HepG2 (cell line): ENCODE measurements at regions not wholly inside any gene's neighbourhood (a gene's known extent, or its start where the extent isn't known, plus 50 kb on each side); places are given as distances from the start of the nearest gene placed in this dataset.

ENCODE experiments used
- ATM ChIP-seq: fragments of 450-650 bp; IDR thresholded peaks from 2 replicates; pipeline ENCODE4 v1.7.1; 2017; ENCODE audit warnings: mild to moderate bottlenecking, borderline replicate concordance
- CBX2 ChIP-seq, 2 experiments: fragments of 200-600 bp in 1 of 2; sonication (generic); formaldehyde crosslinking in 1 of 2; IDR thresholded peaks; 2 replicates each; pipeline versions ENCODE4 v1.7.0 to v1.8.1; 2018 to 2022; ENCODE audit warnings: low read depth in 2 of 2, low read length in 1 of 2, mild to moderate bottlenecking in 1 of 2, missing genetic modification reagents in 1 of 2
- MIXL1 ChIP-seq: IDR thresholded peaks from 2 replicates; pipeline ENCODE4 v1.6.1; 2016
- MTA3 ChIP-seq: sonication (generic); formaldehyde crosslinking; IDR thresholded peaks from 2 replicates; pipeline ENCODE4 v1.4.0; 2020; ENCODE audit warnings: missing genetic modification reagents
- MZF1 ChIP-seq: sonication (generic); formaldehyde crosslinking; IDR thresholded peaks from 2 replicates; pipeline ENCODE4 v1.8.1; 2023; ENCODE audit warnings: mild to moderate bottlenecking, missing genetic modification reagents, borderline replicate concordance
- RARG ChIP-seq: sonication (generic); formaldehyde crosslinking; IDR thresholded peaks from 2 replicates; pipeline ENCODE4 v1.4.0; 2020; ENCODE audit warnings: low read depth, mild to moderate bottlenecking, missing genetic modification reagents
- REST ChIP-seq, 2 experiments: IDR thresholded peaks; 2 replicates each; pipeline ENCODE4 v1.6.1; 2011 to 2012; ENCODE audit warnings: low read length in 2 of 2, borderline replicate concordance in 1 of 2, low read depth in 1 of 2, mild to moderate bottlenecking in 1 of 2, moderate library complexity in 1 of 2
- RFX1 ChIP-seq: fragments of 450-650 bp; IDR thresholded peaks from 2 replicates; pipeline ENCODE4 v1.6.1; 2017
- SMAD9 ChIP-seq: sonication (generic); formaldehyde crosslinking; IDR thresholded peaks from 2 replicates; pipeline ENCODE4 v1.5.1; 2020; ENCODE audit warnings: mild to moderate bottlenecking, missing genetic modification reagents
- SP2 ChIP-seq: sonication (generic); formaldehyde crosslinking; IDR thresholded peaks from 2 replicates; pipeline ENCODE4 v1.5.1; 2020; ENCODE audit warnings: mild to moderate bottlenecking, missing genetic modification reagents
- SP4 ChIP-seq: sonication (generic); formaldehyde crosslinking; IDR thresholded peaks from 2 replicates; pipeline ENCODE4 v1.8.1; 2023; ENCODE audit warnings: mild to moderate bottlenecking, missing genetic modification reagents
- SP5 ChIP-seq: IDR thresholded peaks from 2 replicates; pipeline ENCODE4 v1.6.1; 2016; ENCODE audit warnings: low read depth, borderline replicate concordance
- TFDP2 ChIP-seq: sonication (generic); formaldehyde crosslinking; IDR thresholded peaks from 2 replicates; pipeline ENCODE4 v1.4.0; 2020; ENCODE audit warnings: missing genetic modification reagents
- ZNF296 ChIP-seq: sonication (generic); formaldehyde crosslinking; conservative IDR thresholded peaks from 2 replicates; pipeline ENCODE4 v1.5.0; 2020; ENCODE audit warnings: mild to moderate bottlenecking, missing genetic modification reagents
- ZNF343 ChIP-seq: sonication (generic); formaldehyde crosslinking; IDR thresholded peaks from 2 replicates; pipeline ENCODE4 v1.4.0; 2020; ENCODE audit warnings: mild to moderate bottlenecking, missing genetic modification reagents
- TF ChIP-seq, protein P1 (sequence below): sonication (generic); formaldehyde crosslinking; IDR thresholded peaks from 2 replicates; pipeline ENCODE4 v1.8.1; 2022; ENCODE audit warnings: low read depth, mild to moderate bottlenecking, missing genetic modification reagents
- TF ChIP-seq, protein P2 (sequence below): sonication (generic); formaldehyde crosslinking; IDR thresholded peaks from 2 replicates; pipeline ENCODE4 v1.4.0; 2020; ENCODE audit warnings: missing genetic modification reagents, borderline replicate concordance

DNA sequence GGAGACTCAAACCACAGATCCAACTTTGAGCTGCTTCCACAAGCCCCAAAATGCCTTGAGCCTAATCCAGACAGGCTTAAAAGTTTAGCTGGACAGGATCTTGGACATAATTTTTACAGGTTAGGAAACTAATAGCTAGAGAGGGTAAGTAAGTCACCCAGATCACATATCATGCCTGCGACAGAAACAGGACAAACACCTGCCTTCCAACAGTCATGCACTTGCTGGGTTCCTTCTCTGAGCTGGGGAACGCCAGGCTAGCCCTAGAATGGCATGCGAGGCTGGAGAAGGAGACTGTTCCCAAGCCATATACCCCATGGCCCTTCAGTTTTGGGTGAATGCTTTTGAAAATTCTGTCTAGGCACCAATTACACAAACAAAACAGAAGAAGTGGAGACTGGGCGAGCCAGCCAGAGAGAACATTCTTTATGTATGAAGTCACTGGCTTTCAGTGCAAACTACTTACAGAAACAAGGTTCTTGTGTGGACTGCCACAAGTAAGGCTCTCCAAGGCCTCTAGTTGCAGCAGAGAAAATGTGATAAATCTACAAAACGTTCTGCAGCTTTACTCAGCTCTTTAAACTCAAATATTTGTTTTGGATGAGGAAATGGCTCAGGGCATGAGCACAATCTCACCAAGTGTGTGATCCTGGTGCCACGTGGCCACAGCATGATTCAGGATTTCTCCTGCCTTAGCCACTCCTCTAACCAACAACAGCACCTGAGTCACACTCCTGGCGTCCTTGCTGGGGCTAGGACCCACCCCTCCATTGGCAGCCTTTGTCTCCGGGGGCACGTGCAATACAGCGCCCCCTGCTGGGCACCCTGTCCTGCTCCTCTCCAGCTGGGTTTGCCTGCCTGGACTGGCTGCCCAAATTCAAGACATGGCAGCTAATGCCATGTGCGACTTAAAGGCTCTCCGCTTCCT is 73.4 kb upstream of the UBL3 start (continued):
- TF ChIP-seq, protein P1, sequence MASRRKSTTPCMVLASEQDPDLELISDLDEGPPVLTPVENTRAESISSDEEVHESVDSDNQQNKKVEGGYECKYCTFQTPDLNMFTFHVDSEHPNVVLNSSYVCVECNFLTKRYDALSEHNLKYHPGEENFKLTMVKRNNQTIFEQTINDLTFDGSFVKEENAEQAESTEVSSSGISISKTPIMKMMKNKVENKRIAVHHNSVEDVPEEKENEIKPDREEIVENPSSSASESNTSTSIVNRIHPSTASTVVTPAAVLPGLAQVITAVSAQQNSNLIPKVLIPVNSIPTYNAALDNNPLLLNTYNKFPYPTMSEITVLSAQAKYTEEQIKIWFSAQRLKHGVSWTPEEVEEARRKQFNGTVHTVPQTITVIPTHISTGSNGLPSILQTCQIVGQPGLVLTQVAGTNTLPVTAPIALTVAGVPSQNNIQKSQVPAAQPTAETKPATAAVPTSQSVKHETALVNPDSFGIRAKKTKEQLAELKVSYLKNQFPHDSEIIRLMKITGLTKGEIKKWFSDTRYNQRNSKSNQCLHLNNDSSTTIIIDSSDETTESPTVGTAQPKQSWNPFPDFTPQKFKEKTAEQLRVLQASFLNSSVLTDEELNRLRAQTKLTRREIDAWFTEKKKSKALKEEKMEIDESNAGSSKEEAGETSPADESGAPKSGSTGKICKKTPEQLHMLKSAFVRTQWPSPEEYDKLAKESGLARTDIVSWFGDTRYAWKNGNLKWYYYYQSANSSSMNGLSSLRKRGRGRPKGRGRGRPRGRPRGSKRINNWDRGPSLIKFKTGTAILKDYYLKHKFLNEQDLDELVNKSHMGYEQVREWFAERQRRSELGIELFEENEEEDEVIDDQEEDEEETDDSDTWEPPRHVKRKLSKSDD (CRISPR knock-in tag) = 0 out of 2 replicates have a peak, but pooled peaks have one; percentile 73
- TF ChIP-seq ATM (no peak), ZNF343 (CRISPR knock-in tag) (peak; percentile 83), ZNF296 (no peak), SP5 (peak; percentile 94), SMAD9 (CRISPR knock-in tag) (no peak), MZF1 (CRISPR knock-in tag) (no peak), CBX2 (IDR thresholded peaks at IDR 0.05; ENCODE audit: low read depth, low read length) (no peak), CBX2 (CRISPR knock-in tag; IDR thresholded peaks at IDR 0.05; ENCODE audit: low read depth) (no peak), MIXL1 (peak; percentile 78), SP2 (CRISPR knock-in tag) (no peak; the same call in 1 of the 2 replicates), MTA3 (CRISPR knock-in tag) (no peak), TFDP2 (peak; percentile 50; the same call in 1 of the 2 replicates), SP4 (CRISPR knock-in tag) (peak; percentile 60), REST (IDR thresholded peaks at IDR 0.05; ENCODE audit: borderline replicate concordance in 1 of 2, low read depth in 1 of 2, low read length in 2 of 2) (no peak), RFX1 (no peak), RARG (no peak)
- TF ChIP-seq, protein P2, sequence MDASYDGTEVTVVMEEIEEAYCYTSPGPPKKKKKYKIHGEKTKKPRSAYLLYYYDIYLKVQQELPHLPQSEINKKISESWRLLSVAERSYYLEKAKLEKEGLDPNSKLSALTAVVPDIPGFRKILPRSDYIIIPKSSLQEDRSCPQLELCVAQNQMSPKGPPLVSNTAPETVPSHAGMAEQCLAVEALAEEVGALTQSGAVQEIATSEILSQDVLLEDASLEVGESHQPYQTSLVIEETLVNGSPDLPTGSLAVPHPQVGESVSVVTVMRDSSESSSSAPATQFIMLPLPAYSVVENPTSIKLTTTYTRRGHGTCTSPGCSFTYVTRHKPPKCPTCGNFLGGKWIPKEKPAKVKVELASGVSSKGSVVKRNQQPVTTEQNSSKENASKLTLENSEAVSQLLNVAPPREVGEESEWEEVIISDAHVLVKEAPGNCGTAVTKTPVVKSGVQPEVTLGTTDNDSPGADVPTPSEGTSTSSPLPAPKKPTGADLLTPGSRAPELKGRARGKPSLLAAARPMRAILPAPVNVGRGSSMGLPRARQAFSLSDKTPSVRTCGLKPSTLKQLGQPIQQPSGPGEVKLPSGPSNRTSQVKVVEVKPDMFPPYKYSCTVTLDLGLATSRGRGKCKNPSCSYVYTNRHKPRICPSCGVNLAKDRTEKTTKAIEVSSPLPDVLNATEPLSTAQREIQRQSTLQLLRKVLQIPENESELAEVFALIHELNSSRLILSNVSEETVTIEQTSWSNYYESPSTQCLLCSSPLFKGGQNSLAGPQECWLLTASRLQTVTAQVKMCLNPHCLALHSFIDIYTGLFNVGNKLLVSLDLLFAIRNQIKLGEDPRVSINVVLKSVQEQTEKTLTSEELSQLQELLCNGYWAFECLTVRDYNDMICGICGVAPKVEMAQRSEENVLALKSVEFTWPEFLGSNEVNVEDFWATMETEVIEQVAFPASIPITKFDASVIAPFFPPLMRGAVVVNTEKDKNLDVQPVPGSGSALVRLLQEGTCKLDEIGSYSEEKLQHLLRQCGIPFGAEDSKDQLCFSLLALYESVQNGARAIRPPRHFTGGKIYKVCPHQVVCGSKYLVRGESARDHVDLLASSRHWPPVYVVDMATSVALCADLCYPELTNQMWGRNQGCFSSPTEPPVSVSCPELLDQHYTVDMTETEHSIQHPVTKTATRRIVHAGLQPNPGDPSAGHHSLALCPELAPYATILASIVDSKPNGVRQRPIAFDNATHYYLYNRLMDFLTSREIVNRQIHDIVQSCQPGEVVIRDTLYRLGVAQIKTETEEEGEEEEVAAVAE (CRISPR knock-in tag) = no peak; the same call in 1 of the 2 replicates
